ENCODE measurements at regions not wholly inside any gene's neighbourhood (a gene's known extent, or its start where the extent isn't known, plus 50 kb on each side); places are given as distances from the start of the nearest gene placed in this dataset.

- TF ChIP-seq CTCF (IDR thresholded peaks at IDR 0.05; ENCODE audit: low read depth, low read length) = no peak
- Histone ChIP-seq H3K27ac (ENCODE audit: low read depth, low read length) (no peak overlapping the region), H3K4me3 (ENCODE audit: low read depth, low read length) (no peak overlapping the region), H3K9me3 (ENCODE audit: control insufficient read depth, insufficient read depth, low read length) (no peaks in the 10 kb centered on the region), H3K27me3 (ENCODE audit: control insufficient read depth, insufficient read depth, low read length) (no peaks in the 10 kb centered on the region)
- DNase-seq (ENCODE audit: low read depth, low spot score) = no peak
- CTCF ChIA-PET = interaction anchor here (0.9 kb wide), 1 partner anchor 646 kb away, joined by 4 read pairs; no protein-coding TSS in a partner anchor
- POLR2A ChIA-PET = no interaction called here
These were observed 647.5 kb upstream of the IGFBP3 start for GRCh38 chr7:46568420-46569132.

GRCh38 chr7:46567858-46568257, 646.8 kb upstream of the IGFBP3 start:
- Histone ChIP-seq H3K9me3 (ENCODE audit: control insufficient read depth, insufficient read depth, low read length) (no peaks in the 10 kb centered on the region), H3K27me3 (ENCODE audit: control insufficient read depth, insufficient read depth, low read length) (no peaks in the 10 kb centered on the region), H3K27ac (ENCODE audit: low read depth, low read length) (no peak overlapping the region), H3K4me3 (ENCODE audit: low read depth, low read length) (no peak overlapping the region)
- ChIA-PET CTCF (interaction anchor here (0.9 kb wide), 1 partner anchor 645 kb away, joined by 4 read pairs; no protein-coding TSS in a partner anchor), POLR2A (no interaction called here)
- DNase-seq (ENCODE audit: low read depth, low spot score) = no peak
- no peak for TF ChIP-seq CTCF (IDR thresholded peaks at IDR 0.05; ENCODE audit: low read depth, low read length)

DNA sequence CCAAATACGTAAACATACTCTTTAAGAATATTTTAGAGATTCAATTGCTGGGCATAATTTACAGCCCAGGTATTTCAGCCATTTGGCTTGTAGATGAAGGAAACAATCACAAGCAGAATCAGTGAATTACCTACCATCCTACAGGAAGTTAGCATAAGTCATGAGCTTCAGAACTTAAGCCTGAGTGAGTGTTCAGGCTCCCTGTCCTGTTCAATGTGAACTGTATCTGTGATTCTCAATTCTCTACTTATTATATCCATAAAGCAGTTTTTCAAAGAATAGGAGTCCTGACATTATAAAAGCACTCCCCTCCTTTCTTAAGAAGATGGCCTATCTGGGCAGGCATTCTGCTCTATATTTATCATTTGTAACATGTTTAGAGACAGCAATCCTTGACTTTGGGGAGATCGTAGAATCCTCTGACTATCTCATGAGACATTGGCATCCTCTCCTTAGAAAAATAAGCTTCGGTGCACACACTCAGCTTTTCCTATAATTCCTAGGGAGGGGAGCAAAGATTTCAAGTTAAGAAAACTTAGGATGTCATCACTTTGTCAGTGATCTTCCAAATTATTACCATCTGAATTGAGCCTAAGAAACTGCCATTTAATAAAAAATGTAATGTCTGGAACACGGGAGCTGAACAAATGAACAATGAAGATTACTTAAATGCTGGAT, 645.2 kb upstream of the IGFBP3 start:
- Histone ChIP-seq H3K27ac (ENCODE audit: low read depth, low read length) (no peak overlapping the region), H3K27me3 (ENCODE audit: control insufficient read depth, insufficient read depth, low read length) (no peaks in the 10 kb centered on the region), H3K9me3 (ENCODE audit: control insufficient read depth, insufficient read depth, low read length) (no peaks in the 10 kb centered on the region), H3K4me3 (ENCODE audit: low read depth, low read length) (no peak overlapping the region)
- no peak for TF ChIP-seq CTCF (IDR thresholded peaks at IDR 0.05; ENCODE audit: low read depth, low read length)
- no peak for DNase-seq (ENCODE audit: low read depth, low spot score)
- ChIA-PET CTCF (interaction anchor here (1.2 to 1.3 kb wide), 2 partner anchors 11 to 644 kb away, joined by 3 to 4 read pairs; no protein-coding TSS in a partner anchor), POLR2A (no interaction called here)

DNA sequence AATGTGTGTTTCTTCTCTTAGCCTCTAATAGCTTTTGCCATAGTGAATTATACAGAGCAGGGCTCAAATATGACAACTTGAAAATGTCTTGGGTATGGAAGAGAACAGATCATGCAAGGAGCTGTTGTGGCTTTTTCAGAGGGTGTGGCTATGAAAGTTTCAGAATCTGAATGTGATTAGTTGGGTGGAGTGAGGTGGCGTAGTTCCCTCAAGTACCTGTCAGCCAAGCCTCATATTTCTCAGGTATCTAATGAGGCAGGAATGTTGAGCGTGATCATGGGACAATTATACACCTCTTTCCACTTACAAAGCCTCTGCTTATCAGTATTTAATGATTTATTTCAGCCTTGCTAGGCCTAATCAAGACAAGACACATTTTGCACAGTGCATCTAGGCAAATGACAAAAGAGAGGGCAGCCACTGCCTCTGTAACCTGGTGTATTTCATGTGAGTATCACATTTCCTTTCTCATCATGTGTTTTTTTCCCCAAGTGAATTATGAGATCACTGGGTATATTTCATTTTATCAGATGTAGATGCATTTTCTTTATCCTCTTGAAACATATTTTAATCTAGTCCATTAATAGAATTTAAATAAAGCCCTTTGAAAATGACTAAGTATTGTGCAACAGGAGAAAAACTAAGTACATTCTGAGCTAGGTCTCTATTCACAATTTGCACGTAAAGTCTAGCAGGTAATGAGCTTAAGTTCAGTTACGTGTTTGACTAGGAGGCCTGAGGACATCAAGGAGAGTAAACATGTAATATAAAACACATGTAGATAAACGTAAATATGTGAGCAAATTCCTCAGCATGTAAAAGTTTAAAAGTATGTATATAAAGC, 644.4 kb upstream of the IGFBP3 start:
- POLR2A ChIA-PET = no interaction called here
- no peaks in the 10 kb centered on the region for H3K27me3 ChIP-seq (ENCODE audit: control insufficient read depth, insufficient read depth, low read length)
- H3K27ac ChIP-seq (ENCODE audit: low read depth, low read length) = no peak overlapping the region
- H3K9me3 ChIP-seq (ENCODE audit: control insufficient read depth, insufficient read depth, low read length) = no peaks in the 10 kb centered on the region
- CTCF ChIA-PET = interaction anchor here (1.2 to 1.3 kb wide), 2 partner anchors 12 to 643 kb away, joined by 3 to 4 read pairs; no protein-coding TSS in a partner anchor
- TF ChIP-seq CTCF (IDR thresholded peaks at IDR 0.05; ENCODE audit: low read depth, low read length) = no peak
- DNase-seq (ENCODE audit: low read depth, low spot score) = no peak
- H3K4me3 ChIP-seq (ENCODE audit: low read depth, low read length) = no peak overlapping the region
